ENCODE measurements at regions not wholly inside any gene's neighbourhood (a gene's known extent, or its start where the extent isn't known, plus 50 kb on each side); places are given as distances from the start of the nearest gene placed in this dataset.
"Not testable (repeated sequence)": the region's sequence is repeated elsewhere in the genome, so short reads cannot be mapped to it uniquely, and the experiment has no call there.

DNA sequence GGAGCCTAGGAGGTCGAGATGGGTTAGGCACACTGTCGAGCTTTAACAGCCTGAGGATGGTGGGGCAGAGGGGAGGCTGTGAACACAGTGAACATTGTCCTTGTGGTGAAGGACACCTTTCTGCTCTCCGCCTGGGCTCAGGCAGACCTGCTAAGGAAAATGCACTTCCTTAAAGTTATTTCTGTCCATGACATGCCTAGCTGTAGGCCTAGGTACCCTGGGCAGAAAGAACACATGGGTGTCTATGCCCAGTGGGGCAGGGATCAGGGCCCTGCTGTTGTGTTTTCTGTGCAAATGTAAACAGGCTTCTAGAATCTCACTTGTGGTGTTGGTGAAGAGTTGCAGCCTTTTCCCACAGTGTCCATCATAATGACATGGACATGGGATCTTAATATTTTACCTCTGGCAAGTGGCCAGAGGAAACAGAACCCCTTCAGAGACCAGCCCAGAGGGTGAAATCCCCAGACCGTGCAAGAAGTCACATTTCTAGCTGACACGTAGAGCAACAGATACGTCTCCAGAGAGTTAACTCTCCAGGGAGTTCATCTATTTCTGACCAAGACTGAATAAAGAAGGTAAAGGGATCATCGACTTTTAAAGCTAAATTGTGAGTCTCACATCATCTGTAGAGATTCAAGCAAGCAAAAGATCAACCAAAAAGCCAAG lies 79.2 kb downstream of the C9orf152 start:
- no peak for DNase-seq

DNA sequence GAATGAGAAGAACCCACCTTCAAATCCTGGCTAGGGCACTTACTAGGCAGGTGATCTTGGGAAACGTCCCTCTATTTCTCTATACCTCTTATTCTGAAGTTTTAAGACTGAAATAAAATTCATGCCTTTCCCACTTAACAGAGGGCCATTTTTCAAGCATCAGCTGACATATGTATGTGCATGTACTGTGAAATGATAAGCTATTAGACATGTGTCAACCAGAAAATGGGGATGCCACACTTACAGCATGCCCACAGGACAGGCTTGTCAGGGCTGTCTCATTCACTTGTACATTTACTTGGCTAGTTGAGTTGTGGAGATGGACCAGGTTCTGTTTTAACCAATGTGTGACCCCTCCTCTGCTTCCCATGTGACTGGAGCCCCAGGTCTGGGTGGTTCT lies 78.5 kb downstream of the C9orf152 start:
- DNase-seq: no peak

DNA sequence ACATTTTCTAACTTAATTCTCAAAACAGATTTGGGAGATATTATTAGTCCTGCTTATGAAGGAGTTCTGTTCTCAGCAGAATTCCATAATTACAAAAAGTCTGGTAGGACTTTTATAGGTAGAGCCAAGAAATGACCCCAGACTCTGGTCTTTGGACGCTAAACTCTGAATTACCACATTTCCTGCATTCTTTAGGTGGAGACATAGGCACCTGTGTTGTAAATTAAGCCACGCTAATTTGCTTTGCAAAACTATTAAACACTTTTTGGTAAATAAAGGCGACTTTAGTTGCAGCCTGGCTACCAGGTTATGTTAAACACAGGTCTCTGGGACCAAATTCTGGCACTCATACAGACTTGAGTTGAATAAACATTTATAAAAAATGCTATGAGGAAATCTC lies 77.7 kb downstream of the C9orf152 start:
- DNase-seq: no peak

DNA sequence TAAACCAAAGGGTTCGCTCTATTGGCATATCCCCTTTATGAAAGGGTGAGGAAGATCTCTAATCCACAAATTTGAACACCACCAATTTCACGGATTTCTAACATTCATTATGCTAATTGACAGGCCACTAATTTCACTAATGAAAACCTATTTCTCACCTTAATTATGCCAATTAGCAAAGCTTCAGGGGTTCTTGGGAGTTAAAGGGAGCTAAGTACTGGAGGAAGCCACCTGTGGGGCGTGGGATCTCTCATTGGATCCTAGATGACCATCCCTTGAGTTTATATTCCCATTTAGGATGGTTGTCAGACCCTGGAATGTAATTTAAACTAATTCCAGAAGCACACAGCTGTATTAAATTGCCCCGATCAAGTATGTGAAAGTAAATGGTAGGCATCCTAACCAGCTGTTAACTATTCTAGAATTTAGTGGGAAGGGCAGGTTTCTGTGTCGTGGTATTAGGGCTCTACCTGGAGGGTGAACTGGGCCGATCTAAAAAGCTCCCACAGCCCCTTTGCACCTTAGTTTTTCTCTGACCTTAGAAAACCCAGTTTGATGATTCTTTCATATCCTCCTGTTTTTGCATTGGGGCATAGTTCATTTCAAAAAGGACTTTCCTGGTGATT lies 77.1 kb downstream of the C9orf152 start:
- no peak for DNase-seq

DNA sequence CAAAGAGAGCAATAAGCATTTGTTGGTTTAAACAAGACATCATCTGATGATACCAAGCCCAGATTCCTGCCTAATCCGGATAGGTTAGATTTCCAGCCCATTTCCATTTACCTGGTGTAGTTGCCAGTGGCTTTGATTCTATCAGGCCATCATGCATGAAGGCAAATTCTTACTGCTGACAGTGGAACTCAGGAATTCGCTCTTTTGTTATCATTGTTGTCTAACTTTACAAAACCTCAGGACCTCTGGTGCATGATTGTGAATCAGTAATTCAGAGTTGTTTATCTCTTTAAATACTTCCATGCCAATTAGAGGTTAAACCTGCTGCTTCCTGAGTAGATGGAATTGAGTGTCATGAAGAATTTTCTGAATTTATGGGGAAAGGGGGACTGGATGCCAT lies 76.5 kb downstream of the C9orf152 start:
- DNase-seq: no peak

DNA sequence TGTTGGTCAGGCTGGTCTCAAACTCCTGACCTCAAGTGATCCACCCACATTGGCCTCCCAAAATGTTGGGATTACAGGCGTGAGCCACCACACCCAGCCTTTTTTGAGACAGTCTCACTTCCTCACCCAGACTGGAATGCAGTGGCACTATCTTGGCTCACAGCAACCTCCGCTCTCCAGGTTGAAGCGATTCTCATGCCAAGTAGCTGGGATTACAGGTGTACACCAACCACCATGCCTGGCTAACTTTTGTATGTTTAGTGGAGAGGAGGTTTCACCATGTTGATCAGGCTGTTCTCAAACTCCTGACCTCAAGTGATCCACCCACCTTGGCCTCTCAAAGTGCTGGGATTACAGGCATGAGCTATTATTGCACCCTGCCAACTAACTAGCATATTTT lies 75.4 kb downstream of the C9orf152 start:
- not testable (repeated sequence) for DNase-seq

DNA sequence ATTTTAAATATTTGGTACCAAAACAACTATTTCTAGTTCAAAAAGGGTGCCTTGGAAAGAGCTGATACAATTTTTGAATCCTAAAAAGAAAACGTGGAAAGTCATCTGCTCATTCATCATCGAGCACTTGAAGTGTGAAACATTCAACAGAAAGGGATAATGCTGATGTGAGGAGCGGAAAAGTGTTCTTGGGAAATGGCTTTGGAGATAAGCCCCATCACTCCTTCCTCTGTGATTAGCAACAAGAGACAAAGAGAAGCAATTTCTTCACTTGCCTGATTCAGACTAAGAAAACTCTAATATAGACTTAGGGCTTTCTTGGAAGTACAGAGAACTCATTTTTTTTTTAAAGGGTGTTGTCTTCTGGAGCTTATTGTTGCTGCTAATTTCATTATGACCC lies 74.9 kb downstream of the C9orf152 start:
- DNase-seq: no peak

DNA sequence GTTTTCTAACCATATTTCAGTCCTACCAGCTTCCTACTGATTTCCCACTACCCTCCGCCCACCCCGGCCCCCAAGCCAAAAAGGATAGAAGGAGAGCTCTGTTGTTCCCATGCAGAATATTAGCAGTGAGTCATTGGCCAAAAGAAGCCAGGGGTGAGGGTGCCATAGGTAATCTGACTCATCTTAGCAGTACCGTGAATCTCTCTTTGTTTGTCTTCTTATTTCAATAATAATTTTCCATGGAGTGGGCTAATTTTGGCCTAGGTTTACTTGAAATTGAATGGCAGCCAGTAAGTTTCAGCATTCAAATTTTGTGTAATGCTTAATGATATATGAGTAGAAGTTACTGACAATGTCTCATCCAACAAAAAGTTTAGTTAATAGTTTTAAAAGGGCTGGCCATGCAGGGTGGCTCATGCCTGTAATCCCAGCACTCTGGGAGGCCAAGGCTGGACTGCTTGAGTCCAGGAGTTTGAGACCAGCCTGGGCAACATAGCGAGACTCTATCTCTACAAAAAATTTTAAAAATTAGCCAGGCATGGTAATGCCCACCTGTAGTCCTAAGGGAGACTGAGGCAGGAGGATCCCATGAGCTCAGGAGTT lies 74.2 kb downstream of the C9orf152 start:
- no peak for DNase-seq

DNA sequence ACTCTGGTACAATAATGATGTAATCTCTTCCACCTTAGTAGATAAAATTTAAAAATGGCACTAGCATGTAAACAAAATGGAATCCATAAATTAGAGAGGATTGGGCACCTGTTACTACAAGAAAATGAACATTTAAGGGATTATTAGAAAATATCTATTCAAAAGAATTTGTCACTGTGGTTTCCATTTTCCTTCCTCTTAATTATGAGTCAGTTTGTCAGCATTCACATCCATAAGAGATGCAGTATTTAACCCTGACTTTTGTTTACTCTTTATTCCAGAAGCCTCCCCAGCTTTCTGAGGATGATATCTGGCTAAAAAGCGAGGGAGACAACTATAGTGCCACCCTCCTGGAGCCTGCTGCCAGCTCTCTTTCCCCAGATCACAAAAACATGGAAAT lies 72.1 kb downstream of the C9orf152 start:
- no peak for DNase-seq

DNA sequence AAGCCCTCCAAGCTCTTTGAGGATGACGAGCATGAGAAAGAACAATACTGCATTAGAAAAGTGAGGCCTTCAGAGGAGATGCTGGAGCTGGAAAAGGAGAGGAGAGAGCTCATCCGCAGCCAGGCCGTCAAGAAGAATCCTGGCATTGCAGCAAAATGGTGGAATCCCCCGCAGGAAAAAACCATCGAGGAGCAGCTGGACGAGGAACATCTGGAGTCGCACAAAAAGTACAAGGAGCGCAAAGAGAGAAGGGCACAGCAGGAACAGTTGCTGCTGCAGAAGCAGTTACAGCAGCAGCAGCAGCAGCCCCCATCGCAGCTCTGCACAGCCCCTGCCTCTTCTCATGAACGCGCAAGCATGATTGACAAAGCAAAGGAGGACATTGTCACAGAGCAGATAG lies 71.2 kb downstream of the C9orf152 start:
- no peak for DNase-seq

DNA sequence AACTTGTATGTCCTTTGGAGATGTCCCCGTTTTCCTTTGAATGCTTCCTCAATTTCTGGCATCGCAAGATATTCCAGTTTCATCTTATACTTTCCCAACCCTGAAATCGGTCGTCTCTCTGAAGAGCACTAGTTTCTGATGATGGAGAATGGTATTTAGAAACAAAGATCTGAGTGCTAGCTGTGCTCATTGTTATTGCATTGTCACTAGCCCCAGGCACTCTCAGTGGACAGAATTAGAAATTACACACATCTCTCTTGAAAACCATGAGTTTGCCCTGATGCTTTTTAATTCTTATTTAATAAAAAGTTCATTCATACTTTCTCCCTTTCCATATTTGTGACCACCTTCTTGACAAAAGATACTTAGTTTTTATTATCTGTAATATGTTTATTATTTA lies 67.7 kb downstream of the C9orf152 start:
- peak in 1 of 3 experiments; percentile 8 for DNase-seq

DNA sequence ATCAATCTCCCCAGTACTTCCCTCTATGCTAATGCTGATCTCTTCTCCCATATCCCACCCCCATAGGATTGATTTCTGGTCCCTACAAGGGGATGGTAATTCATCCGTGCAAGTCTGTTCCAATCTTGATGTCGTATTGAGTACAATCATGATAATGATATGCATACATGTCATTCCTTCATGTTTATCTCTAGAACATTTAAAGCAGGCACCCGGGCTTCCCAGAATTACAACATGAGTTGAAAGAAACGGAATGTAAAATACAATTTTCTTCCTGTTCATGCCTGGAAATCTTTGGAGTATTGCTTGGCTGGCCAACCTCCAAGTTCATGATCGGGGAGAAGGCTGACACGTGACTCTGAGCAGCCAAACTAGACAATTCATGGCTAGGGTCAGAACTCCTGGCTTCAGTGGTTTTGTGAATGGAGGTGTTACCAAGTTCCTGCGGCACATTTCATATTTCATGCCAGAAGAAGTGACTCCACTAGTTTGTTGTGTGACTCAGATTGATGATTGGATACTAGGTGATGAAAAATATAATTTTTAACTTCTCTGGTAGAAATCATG lies 66.6 kb downstream of the C9orf152 start:
- DNase-seq: no peak

DNA sequence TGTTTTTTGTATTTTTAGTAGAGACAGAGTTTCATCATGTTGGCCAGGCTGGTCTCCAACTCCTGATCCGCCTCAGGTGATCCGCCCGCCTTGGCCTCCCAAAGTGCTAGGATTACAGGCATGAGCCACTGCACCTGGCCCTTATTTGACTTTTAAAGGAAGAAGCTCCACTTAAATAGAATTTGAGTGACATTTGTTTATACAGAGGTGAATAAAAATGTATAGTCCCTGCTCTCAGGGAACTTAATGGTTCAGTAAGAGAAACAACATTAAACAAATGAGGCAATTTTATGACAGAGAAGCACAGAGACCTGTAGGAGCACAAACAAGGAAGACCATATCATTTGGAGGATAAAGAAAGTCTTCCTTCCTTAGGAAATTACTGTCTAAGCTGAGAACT lies 65.7 kb downstream of the C9orf152 start:
- peak in 1 of 3 experiments; percentile 25 for DNase-seq

DNA sequence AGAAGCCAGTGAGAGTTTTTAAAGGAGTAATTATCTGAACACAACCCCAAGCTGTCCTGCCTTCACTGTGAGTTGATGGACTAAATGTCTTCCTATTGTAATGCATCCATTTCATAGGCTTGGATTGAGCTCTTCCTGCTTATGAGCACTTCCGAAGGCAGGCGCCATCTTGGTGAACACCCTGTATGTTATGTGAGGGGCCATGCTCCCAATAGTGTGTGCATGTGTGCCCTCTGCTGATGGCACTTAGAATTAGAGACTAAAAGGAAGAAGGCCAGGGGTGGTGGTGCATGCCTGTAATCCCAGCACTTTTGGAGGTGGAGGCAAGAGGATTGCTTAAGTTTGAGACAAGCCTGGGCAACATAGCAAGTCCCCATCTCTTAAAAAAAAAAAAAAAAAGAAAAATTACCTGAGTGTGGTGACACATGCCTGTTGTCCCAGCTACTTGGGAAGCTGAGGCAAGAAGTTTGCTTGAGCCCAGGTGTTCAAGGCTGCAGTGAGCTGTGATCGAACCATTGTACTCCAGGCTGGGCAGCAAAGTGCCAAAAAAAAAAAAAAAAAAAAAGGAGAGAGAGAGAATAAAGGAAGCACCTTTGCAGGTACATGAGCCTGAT lies 65.0 kb downstream of the C9orf152 start:
- DNase-seq: peak in 1 of 3 experiments; percentile 49

DNA sequence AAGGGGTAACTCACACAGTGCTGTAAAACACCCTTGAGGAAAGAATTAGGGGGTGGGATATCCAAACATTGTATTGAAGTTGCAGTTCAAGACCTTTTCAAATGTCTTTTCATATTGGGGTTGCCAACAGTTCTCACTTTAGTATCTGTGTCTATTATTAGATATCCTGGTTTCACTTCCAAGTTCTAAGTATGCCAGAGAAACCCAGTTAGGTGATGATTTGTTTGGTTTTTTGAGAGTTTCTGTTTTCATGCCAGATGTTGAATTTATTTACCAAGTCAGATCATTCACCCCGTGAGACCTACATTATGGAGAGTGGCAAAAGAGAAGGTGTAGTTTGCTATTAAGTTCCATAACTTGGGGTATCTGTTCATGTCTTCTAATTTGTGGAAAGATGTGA lies 64.5 kb downstream of the C9orf152 start:
- DNase-seq: no peak

DNA sequence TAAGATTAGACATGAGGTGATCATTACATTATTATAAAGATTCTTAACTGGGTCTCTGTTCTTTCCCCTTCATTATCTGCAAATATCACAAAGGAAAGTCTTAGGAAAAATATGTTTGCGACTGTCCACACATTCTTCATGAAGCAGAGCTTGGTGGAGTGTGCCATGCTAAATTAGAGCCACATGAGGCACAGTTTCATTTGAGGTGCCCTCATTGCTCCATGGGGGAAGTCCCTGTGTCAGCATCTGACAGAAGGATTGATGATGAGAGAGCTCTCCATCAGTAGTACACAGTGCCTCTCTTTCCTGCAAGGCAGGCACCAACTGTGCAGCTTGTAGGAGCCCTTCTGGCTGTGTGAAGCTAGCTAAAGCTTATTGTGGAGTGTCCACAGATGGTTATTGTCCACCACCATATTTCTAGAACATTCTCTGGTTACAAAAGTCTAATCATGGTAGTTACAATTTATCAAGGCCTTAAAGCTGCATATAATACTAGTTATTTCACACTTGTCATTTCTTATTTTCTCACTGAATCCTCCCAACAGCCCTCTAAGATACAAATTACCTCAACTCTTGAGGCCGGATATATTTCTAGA lies 63.9 kb downstream of the C9orf152 start:
- no peak for DNase-seq

DNA sequence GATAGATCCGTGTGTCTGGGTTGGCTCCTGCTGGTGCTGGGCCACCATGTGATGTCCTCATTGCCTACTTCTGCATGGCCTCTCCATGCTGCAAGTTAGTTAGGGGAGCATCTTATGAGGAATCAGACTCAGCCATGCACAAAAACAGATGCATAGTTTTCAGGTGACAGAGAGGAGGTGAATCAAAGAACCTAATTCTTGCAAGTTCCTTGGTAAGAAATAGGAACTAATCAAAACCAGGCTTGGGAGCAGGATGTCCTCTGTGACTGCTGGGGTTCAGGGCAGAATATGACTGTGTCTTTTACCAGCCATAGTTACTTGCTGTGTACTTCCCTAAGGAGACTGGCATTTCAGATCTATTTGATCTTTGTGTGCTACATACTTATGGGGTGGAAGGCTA lies 61.6 kb downstream of the C9orf152 start:
- DNase-seq: no peak

DNA sequence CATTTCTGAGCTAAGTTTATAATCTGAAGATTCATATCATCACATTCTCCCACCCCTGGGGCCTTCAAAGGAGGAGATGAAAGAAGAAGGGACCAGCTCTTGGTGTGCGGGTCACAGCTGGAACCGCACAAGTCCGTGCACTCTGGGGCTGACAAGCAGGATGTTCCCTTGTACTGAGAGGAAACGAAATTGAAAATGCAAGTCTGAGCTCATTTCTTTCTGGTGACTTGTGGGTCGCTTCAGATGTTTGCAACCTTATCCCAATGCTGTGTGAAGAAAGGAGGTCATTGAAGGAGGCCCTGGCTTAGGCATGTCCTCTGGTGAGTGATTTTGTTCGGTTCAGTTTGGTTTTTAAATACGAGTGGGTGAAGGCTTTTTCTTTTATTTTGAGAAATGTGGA lies 59.6 kb downstream of the C9orf152 start:
- DNase-seq: no peak

DNA sequence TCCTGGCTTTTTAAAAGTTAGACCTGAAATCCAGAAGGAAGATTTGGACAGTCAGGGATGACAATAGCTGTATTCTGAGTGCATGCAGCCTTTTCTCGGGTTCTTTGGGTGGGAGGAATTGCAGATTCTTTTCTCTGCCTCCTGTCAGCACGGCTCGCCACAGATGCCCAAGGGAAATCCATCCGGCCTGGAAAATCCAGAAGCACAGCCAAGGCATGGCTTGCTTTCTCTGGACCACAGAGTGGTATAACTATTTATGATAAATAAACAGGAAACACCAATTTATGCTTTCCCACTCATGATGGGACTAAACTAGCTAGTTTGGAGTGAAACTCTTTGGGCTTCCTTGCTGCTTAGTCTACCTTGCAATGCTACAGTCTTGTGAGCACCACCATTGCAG lies 59.1 kb downstream of the C9orf152 start:
- DNase-seq: no peak

Measured in NCI-H1417 (cell line).